H1 (cell line): ENCODE measurements at regions not wholly inside any gene's neighbourhood (a gene's known extent, or its start where the extent isn't known, plus 50 kb on each side); places are given as distances from the start of the nearest gene placed in this dataset.

Source experiments
- CHD7 ChIP-seq: fragments of 300-600 bp; sonication (generic); IDR thresholded peaks from 2 replicates; pipeline ENCODE4 v1.7.1; 2012; ENCODE audit warnings: low read length, moderate library complexity, mild to moderate bottlenecking, inconsistent platforms; ENCODE audit not compliant: insufficient replicate concordance

GRCh38 chr4:119858176-119858575, 208.5 kb downstream of the MAD2L1 start (continued):
- TF ChIP-seq CHD7: no peak
